Activated T-cell treated with anti-CD3 and anti-CD28 coated beads, Interleukin-2, amount 50 U/mL, for 48 hours (primary cell): ENCODE measurements at regions not wholly inside any gene's neighbourhood (a gene's known extent, or its start where the extent isn't known, plus 50 kb on each side); places are given as distances from the start of the nearest gene placed in this dataset.
A peak's percentile ranks its signal among the peaks of the same experiment; 100 is the strongest.
"Not testable (repeated sequence)": the region's sequence is repeated elsewhere in the genome, so short reads cannot be mapped to it uniquely, and the experiment has no call there.

ENCODE experiments used
- DNase-seq, 2 experiments: peaks; one replicate each; pipeline ENCODE4 v3.0.0-alpha.2; 2020

DNA sequence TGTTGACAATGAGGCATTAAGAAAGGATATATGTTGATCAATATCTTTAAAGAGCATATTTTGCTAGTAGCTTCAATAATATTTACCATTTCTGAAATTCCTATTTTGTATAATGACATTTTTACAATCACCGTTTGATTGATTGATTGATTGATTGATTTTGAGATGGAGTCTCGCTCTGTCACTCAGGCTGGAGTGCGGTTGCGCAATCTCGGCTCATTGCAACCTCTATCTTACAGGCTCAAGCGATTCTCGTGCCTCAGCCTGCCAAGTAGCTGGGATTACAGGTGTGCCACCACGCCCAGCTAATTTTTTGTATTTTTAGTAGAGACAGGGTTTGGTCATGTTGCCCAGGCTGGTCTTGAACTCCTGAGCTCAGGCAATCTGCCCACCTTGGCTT lies 150.9 kb upstream of the TEX13D start:
- DNase-seq, result not testable (repeated sequence)

DNA sequence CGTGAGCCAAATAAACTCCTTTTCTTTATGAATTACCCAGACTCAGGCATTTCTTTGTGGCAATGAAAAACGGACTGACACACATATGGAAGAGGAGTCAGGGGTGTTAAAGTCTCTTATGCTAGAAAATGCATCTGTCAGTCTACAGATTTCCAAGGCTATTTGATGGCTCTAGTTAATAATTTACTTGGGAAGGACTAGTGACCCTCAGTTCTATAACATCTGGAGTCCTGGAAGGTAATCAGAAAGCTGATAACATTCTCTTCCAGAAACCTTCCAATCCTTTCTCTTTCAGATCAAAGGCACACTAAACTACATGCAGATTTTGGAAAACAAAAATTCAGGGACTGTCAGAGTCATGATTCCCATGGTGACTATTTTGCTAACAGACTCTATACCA lies 142.0 kb upstream of the TEX13D start:
- no peak for DNase-seq

DNA sequence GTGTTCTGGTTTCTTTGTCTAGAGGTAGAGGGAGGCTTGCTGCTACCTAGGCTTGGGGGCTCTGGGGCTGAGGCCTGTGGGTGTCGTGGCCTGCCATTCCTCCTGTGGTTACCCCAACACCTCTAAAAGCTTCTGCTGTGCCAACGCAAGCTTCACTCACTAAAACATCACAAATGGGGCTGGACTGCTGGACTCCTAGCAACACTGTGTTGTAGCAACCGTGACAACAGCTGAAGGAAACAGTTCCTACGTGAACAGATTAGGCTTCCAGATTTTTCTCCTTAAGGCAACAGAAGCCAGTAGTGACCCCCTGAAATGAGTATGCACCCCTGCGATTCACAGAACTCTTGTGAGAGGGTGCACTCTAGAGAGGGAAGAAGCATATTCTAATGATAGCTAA lies 138.3 kb upstream of the TEX13D start:
- no peak for DNase-seq

DNA sequence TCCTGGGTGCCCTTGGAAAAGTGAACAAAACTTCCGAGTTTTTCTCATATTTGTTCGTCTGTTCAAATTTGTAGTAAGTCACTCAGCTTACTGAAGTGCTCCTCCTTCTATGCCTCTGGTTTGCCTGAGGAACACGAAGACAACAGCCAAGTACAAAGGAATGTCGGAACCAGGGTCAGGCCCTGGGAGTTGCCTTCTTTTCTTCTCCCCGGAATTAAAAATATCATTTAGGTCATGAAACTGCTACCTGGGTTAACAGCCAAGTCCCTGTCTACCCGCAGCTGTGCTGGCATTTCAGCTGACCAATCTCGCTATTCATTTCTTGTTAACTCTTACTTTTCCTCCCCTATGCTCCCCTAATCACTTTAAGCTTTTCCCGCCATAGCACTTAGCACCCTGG lies 137.6 kb upstream of the TEX13D start:
- no peak for DNase-seq

DNA sequence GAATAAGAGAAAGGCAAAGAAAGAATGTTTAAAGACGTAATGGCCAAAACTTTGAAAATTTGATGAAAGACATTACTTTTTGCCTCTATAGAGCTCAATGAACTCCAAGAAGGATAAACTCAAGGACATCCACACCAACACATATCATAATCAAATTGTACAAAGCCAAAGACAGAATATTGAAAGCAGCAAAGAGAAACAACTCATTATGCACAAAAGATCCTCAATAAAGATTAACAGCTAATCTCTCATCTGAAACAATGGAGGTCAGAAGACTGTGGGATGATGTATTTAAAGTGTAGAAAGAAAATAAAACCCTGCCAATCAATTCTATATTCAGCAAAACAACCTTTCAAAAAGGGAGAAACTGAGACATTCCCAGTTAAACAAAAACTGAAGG lies 129.1 kb upstream of the TEX13D start:
- no peak for DNase-seq

DNA sequence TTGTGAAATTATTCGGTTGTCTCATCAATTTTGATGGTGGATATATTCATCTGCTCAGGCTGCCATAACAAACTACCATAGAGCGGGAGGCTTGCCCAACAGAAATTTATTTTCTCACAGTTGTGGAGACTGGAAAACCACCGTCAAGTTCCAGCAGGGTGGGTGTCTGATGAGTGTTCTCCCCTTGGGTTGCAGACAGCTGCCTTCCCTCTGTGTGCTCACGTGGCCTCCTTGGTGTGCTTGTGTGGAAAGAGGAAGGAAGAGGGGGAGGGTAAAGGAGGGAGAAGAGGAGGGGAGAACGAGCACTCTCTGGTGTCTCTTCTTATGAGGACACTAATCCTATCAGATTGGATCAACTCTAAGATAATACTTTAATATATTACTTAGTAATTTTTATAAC lies 123.8 kb upstream of the TEX13D start:
- no peak for DNase-seq

DNA sequence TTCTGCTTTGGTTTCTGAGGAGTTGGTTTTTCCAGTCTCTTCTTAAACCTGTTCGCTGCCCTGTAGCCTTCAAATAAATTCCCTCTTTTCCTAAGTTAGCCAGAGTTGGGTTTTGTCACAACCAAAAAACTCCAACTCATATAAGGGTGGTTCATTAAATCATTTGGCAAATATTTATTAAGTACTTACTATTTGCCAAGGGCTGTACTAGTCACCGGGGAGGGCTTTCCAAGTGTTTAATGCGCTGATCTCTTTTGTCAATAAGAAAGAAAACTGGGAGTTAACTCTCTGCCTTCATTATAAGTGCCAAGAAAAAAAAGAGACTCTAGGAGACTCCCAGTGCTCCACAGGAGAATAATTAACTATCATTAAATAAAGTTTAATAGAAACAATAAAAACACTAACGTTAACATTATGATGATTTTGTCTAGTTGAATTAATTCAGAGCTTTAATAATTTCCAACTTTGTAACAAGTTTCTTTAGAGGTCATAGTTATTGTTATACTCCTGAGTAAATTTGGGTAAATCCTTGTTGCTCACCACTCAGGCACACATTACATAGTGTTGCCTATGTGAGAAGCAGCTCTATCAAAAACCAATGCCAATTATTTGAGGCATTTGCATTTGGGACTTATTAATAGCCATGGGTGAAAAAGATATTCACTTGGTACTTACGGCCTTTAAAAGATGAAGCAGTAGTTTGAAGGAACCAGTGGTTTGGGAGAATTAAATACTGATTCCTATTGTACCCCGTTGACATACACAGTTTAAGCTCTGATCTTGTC lies 122.5 kb upstream of the TEX13D start:
- no peak for DNase-seq

DNA sequence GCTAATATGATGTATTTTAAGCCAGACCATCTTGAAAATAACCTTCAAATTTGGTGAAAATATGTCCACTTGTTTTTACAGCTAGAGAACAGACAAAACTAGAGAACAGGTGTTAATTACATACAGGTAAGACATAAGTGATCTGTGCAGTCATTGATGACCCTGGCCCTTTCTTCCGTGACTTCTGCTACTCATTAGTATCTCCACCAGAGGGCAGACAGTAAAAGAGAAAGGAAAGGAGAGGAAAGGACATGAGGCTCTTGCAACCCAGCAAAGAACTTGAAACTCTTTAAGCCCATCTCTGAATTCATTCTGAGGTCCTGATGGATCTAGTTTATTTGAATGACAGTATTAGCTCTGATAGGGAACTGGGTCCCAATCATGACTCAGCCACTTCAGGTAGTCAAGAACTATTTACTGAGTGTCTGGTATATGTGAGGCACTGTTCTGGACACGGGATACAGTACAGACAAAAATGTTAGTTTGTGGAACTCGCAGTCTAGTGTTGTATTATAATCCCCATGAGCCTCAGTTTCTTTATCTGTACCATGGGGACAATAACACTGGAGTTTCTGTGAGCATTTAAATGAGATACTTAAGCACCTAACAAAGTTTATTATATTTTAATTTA lies 121.0 kb upstream of the TEX13D start:
- peak in 1 of 2 experiments; percentile 29 for DNase-seq

DNA sequence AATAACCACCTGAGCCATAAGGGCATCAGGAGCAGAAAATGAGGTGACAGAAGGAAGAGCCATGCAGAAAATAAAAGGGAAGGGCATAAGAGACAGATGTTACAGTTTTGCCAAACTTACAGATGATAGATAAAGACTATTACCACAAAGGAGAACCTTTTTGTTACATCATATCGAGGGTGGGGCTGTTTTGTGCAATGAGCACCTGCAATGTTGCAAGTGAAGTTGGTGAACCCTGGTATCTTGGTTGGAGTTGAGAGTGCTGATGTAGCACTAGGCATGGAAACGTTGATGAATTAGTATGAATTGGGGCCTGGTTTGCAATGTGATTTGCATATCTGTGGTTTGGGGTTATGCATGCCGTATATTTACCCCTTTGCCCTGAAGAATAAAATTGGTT lies 119.8 kb upstream of the TEX13D start:
- peak in 1 of 2 experiments; percentile 38 for DNase-seq

DNA sequence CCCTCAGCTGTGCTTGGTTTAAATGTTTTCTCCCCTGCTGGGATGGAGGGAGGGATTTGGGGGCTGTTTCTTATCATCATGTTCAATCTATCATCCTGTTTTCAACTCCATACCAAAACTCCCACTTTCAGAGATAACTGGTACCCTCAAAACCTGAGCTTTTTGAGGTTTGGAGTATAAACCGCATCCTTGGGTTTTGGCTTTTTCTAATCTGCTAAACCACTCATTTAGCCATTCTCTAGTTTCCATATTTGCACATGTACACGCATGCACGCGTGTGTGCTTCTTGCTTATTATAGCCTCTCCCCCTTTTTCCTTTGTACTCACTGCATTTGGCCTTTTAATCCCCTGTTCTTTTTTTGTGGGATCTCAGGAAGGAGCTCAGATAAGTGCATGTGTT lies 116.7 kb upstream of the TEX13D start:
- no peak for DNase-seq

DNA sequence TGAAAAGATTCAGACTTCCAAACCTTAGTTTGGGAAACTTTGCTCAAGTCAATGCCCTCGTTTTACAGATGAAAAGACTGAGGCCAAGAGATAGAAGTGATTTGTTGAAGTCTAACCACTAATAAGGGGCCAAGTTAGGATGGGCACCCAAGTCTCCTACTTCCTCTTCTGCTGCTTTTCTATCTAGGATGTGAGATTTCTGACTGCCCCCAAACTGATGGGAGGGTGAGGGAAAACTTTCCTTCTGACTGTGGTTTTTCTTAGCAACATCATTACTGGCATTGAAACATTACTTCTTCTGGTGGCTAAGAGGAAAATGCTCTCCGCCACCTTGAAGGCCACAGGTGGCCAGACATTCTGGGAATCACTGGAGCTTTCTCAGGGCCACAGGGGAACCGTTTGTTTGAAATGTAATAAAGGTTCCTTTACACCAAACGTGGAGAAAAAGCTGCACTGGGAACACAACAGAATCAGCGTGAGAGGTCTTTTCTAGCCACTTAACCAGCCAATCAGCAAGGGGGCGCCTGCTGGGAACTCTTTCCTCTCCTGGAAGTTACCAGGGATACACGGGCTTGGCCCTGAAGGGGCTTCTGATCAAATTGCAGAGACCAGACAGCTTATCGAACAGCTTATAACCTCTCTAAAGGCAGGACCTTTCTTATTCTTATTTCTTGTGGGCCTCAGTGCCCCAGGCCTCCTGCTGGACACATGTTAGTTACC lies 115.9 kb upstream of the TEX13D start:
- no peak for DNase-seq

DNA sequence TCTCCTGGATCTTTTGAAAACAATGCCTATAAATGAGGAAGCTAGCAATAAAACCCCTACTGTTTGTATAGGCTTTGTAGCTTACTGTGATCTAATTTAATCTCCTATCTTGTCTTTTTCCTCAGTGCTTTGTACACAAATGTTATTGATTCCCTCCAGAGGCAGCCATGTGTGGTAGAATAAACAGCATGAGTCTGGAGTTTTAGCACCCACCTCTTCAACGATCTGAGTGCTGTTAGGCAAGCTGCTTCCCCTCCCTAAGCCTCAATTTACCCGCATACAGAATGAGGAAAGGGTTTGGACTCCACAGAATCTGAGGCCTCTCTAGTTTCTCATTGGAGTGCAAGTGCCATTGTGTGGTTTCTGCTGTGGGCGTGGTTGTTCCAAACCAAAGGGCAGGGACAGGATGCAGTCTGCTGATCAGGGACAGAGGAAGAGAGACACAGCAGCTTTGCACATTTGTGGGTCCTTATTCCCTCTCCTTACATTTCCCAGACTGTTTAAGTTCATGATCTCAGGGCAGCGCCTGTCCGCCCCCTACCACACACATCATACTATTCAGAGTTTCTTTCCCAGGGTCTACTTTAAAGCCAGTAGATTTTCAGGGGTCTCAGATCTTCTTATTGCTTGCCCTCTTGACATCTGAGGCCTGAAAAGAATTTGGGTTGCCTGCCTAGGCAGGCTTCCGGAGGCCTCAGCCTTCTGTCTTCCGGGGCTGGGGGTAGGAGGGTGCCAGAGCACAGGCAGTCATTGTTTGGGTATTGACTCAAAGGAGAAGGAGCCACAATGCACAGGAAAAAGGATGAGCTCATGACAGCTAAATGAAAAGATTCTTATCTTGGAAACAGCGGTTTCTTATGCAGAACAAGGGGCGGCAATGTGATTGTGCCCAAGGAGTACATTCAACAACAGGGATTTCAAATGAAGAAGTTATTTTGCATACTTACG lies 114.9 kb upstream of the TEX13D start:
- peak; percentile 71 to 74 for DNase-seq

DNA sequence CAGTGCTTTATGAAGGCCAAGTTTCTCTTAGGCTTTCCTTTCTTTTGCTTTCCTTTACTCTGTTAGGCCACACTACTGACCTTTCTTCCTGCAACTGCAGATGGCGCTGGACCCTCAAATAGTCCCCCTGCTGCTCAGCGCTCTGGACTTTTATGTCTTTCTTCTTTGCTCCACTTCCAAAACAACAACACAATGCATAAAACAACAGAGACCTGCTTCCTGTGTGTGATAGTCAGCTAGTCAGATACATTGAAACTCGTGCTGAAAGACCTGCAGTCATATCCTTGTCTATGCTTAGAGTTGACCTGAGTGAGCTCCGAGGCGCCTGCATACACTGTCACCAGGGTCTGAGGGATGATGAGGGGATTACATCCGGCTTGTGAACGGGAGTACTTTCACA lies 108.9 kb upstream of the TEX13D start:
- DNase-seq, result peak in 1 of 2 experiments; percentile 46

DNA sequence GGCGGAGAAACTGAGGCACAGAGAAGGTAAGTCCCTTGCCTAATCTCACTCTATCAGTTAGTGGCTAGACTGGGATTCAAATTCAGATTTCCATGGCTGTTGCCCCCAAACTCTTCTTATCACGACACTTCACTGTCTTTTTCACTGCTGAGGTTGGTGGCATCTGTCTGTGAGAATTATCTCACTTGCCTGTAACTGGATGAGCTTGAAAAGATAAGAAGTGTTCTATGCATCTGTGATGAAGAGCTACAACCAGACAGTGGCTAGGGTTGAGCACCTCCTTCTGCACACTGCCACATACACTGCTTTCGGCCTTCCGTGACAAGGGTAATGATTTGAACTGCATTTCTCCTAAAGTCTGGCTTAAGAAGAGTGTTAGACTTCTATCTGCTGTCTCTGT lies 107.9 kb upstream of the TEX13D start:
- DNase-seq, result no peak

DNA sequence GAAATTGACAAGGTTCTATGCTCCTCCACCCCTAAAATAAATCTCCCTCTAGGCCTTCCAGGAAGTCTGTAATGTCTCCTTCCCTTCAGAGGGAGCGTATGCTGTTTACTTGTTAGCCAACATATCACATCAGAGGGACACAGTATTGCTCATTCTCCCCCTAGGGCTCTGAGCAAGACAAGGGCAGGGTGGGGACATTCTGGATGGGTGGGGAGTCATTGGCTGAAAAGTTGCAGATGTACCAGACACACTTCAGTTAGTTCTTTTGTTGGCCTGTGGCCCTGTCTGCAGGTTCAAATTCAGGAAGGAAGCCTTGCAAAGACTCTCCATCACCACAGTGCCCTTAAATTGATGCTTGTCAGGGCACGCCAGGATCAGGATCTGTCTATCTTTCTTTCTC lies 106.3 kb upstream of the TEX13D start:
- DNase-seq, result no peak

DNA sequence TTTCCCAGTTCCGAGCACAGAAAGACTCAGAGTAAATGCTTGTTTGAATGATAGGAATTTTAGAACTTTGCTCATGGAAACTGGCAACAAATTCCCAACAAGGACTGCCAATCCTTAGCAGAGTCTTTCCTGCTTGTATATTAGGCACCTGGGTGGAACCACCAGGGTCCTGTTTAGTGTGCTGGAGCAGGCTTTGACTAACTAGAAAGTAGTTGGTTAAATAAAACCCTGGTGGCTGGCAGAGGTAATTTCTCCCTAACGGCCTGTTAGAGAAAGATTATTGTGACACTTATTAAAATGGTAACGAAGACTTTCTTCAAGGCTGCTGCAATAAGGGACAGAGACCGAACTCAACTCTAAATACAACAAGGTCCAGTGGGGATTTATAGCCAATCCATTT lies 103.6 kb upstream of the TEX13D start:
- no peak for DNase-seq

DNA sequence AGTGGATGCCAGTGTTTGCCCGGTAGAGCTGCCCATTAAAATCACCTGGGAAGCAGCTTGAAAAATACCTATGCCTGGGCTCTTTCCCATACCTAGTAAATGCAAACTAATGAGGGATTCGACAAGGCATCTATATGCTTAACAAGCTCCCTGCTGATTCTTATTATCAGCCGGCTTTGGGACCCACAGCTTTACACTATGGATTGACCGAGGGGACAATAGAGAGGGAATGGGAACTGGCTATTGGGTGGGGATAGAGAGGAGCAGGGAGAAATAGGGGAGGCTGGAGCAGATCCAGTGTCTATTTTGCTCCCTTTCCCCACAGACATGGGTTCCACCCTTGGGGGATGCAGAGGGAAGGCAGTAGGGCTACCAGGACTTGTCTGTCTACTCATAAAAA lies 103.1 kb upstream of the TEX13D start:
- no peak for DNase-seq

DNA sequence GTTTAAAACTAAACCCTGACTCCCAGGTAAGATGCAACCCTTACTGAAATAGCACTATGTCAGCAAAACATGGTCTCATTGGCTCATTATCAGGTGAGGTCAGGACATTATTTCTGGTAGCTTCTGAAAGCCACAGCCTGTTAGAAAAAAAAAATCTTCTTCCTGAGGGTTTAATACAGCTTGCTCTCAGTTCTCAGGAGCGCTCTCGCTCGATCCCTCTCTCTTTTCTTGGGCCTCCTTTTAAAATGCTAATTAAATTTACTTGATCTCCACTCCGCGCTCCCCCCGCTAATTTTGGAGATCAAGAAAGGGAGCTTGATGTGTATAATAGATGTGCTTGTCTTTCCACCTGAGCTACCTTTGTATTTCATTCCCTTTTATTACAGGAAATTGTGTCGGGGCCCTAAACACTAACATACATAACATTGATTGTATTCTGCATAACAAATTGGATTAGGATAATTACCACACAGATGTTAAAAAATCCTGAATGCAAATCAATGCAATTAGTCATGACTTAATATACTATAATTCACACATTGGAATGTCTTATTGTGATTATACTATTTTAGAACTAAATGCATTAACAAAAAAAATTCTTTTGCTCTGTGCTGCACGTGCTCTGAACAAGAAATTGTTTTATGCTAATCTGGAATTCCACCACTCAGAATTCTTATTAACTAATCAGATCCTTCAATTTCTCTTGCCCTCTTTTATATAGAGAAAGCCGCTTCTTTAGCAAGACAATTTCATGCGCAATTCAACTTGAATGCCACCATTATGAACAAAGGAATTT lies 101.6 kb upstream of the TEX13D start:
- no peak for DNase-seq

DNA sequence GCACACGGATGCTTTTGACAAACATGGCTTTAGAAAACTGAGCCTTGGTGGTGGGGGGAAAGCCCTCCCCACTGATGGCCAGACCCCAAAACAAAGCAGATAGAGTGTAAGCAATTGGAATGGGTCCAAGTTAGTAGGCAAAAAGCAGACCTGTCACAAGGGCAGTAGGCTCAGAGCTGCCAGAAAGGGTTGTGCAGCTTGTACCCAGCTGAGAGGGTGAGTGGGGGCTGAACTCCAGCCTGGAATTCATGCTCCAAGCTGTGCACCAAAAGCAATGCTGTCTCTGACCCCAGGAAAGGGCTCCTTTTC lies 101.1 kb upstream of the TEX13D start:
- DNase-seq, result no peak

DNA sequence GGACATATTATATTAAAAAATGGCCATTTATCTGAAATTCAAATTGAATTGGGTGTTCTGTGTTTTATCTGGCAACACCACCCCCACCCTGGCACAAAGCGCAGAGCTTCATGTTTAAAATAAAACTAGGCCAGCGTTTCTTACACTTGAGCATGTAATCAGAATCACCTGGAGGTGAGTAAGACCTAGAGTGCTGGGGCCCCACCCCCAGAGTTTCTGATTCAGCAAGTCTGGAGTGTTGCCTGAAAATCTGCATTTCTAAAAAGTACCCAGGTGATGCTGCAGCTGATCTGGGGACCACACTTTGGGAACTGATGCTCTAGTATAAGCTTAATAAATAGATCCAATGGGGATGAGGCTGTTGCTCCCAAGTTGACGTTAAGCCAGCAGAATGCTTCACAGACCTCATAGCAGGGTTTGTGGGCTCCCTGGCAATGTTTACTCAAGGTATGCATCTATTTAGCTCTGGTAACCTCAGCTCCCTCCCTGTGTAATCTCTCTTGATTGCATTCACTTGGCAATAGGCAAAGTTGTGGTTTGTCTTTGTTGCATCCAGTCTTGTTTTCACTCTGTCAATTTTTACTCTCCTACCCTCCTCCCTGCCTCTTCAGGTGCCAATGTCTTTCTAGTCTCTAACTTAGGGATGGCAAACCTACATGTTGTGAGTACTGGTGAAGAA lies 99.8 kb upstream of the TEX13D start:
- DNase-seq, result peak; percentile 67 to 68

DNA sequence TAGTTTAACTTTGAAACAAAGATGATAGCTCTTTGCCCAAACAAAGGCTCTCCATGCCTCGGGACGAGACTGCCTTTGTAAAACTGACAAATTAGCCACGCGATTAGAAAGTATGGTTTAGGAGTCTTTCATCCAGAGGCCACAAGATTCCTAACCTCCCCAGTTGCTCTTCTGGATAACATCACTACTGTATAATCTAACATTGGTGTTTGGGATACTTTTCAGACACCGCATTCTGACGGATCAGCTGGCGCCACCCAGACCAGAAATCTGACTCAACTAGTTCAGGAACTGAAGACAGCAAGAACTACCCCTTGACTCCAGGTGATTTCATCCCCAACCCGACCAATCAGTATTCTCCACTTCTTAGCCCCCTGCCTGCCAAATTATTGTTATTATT lies 98.1 kb upstream of the TEX13D start:
- DNase-seq, result no peak

DNA sequence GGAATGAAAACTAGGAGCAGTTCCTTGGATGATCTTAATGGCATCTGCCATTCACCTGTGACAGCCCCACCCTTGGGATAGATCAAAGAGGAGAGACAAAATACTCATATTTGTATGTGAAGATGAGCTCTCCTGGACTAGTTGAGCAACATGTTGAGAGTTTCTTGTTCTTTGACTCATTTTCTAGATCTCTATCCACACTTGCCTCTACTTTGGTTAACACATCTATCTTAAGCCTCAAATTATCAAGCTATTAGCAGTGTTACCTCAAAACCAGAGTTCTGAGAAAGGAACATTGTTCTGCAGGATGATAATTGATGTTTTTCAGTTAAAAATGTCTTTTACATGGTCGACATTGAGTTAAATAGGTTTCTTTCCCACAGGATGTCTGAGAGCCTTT lies 94.2 kb upstream of the TEX13D start:
- DNase-seq, result no peak
